ENCODE measurements at regions not wholly inside any gene's neighbourhood (a gene's known extent, or its start where the extent isn't known, plus 50 kb on each side); places are given as distances from the start of the nearest gene placed in this dataset.

DNA sequence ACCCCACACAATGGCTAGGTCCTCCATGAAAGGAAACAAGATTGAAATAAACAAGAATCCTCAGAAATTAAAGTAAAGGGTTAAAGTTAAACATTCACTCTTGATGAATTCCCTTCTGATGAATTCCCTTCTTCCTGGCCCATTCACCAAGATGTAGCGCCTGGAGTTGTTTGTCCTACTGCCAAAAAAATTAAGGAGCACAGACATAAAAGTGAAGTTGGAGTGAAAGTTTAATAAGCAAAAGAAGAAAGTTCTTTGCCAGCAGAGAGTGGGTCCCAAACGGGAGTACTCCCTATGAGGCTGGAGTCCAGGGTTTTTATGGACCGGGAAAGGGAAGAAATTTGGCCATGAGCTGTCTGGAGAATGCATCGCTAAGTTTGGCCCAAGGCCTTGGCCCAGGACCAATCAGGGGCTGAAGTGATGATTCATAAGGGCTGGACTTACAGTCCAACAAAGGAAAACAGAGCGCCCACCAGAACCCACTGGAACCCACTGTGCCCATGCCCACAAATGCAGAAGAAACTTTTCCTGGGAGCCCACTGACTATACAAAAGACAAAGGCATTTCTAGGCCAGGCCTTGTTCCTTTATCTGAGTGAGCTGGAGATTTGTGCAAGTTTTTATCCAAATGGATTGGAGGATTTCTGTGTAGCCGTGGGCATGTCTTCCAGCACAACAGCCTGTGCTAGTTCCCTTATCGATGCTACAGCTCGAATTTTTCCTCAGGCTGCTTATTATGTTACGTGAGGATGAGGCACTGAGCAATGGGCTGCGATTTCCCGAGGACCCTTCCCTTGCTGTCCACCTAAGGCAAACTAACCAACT, 1561.6 kb downstream of the OTOL1 start:
- no peak for DNase-seq

DNA sequence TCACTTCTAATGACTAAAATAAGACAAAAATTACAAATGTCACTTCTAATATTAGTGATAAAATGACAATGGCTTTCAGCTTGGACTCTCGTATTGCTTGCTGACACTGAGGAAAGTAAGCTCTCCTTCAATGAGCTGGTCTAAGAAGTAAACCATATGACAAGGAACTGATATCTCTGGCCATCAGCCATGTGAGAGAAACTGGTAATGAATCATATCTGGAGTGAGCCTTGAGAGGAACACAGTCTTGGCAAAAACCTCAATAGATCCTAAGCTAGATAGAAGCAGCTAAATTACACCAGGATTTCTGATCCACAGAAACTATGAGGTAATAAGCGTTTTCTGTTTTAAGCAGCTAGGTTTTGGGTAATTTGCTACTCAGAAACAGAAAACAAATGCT, 1575.1 kb downstream of the OTOL1 start:
- no peak for DNase-seq

All from DMS79 (cell line).